ENCODE measurements at regions not wholly inside any gene's neighbourhood (a gene's known extent, or its start where the extent isn't known, plus 50 kb on each side); places are given as distances from the start of the nearest gene placed in this dataset.

DNA sequence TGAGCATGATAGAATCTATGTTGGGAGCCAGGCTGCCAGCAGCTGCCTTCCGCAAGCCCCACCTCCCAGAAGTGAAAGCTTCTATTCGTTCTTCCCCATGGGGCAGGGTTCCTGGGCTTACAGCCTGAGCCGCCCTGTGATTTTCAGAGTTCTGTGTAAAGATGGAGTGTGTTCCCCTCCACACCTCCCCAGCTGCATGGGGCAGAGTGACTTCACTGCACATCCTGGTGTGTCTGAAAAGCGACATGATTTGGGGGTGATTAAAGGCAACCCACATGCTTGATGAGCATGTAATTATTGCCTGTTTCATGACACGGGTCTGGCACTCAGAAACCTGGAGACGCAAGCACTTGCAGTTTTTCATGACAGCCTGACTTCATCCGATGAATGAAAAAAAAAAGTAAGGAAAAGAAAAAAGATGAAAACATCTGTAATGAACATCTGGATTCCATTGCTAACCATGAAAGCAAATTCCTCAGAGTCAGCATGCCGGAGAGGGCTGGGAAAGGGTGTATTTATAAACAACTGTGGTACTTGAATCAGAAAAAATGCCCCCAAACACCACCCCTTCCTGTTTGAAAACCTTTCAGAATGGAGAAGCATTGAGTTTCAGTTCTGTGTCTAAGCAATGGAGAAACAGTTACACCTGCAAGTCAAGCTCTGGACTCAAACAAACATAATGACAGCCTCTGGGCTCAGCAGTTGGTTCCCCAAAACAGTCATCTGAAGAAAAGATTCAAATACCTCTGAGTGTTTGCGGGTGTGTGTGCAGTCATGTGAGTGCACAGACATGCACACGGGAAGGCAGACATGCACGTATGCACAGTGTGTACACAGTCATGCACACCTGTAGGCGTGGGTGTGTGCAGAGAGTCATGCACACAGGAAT, 266.0 kb downstream of the ENGASE start:
- TF ChIP-seq CTCF (IDR thresholded peaks at IDR 0.05) = no peak
- no peak for TF ChIP-seq POLR2A (IDR thresholded peaks at IDR 0.05)
